HCT116 (cell line): ENCODE measurements at regions not wholly inside any gene's neighbourhood (a gene's known extent, or its start where the extent isn't known, plus 50 kb on each side); places are given as distances from the start of the nearest gene placed in this dataset.

Experiments
- ATAC-seq: fragments of 200-7000 bp; cut with Tn5 transposase; 2 replicates; pipeline ENCODE4 v1.9.1; 2020; ENCODE audit warnings: mild to moderate bottlenecking, moderate library complexity
- BruUV-seq: library from RNA; stranded (reverse); fragments of 400-500 nt; replicated peaks from 2 replicates; lab custom pipeline; 2021; lab: Mats Ljungman, UMichigan
- CTCF ChIA-PET: fragments of 300-600 bp; sonication (Branson Sonifier 250); formaldehyde crosslinking; loops from one replicate; lab custom pipeline; 2021; ENCODE audit warnings: antibody characterized with exemption; lab: Charles Lee
- POLR2A ChIA-PET: fragments of 300-600, 350-600 bp; sonication (Branson Sonifier 250); formaldehyde crosslinking; loops from one replicate; lab custom pipeline; 2021; ENCODE audit warnings: antibody characterized with exemption; lab: Charles Lee
- RAD21 ChIA-PET, 2 experiments: fragments of 300-600 bp; sonication (Branson Sonifier 250); formaldehyde crosslinking; loops; one replicate each; lab custom pipeline; 2023; ENCODE audit warnings: low total read pairs in 2 of 2; ENCODE audit not compliant: uncharacterized antibody in 2 of 2, unreplicated experiment in 2 of 2, low non-redundant PET in 1 of 2; lab: Charles Lee
- DNase-seq: peaks from one replicate; pipeline ENCODE4 v3.0.0-alpha.2; 2010; ENCODE audit warnings: low read depth, low spot score
- H2AFZ ChIP-seq: fragments of 200-600 bp; shearing (Covaris generic), sonication (generic); 2 replicates; pipeline ENCODE4 v1.6.1; 2017; ENCODE audit warnings: low read depth, mixed run types, mixed read lengths, antibody characterized with exemption, low read length; ENCODE audit not compliant: poor library complexity, severe bottlenecking
- H3K27ac ChIP-seq: 2 replicates; pipeline ENCODE4 v1.5.1; 2012; ENCODE audit warnings: low read depth, low read length
- H3K27me3 ChIP-seq: fragments of 200-600 bp; sonication (generic); 2 replicates; pipeline ENCODE4 v1.6.1; 2016; ENCODE audit warnings: mixed run types, low read length, mixed read lengths; ENCODE audit not compliant: insufficient read depth
- H3K36me3 ChIP-seq, 2 experiments: fragments of 200-500 bp in 1 of 2; fragments of 200-600 bp in 1 of 2; sonication (Bioruptor generic) in 1 of 2; sonication (generic) in 1 of 2; 2 replicates each; pipeline versions ENCODE4 v1.5.1 to v1.6.1; 2014 to 2016; ENCODE audit warnings: low read length in 2 of 2, inconsistent platforms in 1 of 2, mixed read lengths in 1 of 2, mixed run types in 1 of 2; ENCODE audit not compliant: insufficient read depth in 2 of 2, control insufficient read depth in 1 of 2
- H3K4me1 ChIP-seq, 2 experiments: fragments of 200-600 bp in 1 of 2; sonication (generic) in 1 of 2; 2 replicates each; pipeline versions ENCODE4 v1.5.1 to v1.6.1; 2012 to 2017; ENCODE audit warnings: low read length in 2 of 2, inconsistent platforms in 1 of 2, mild to moderate bottlenecking in 1 of 2, mixed read lengths in 1 of 2, mixed run types in 1 of 2, moderate library complexity in 1 of 2; ENCODE audit not compliant: insufficient read depth in 2 of 2, control insufficient read depth in 1 of 2
- H3K4me2 ChIP-seq: fragments of 200-600 bp; sonication (generic); 2 replicates; pipeline ENCODE4 v1.6.1; 2017; ENCODE audit warnings: mixed run types, low read length, mixed read lengths
- H3K4me3 ChIP-seq, 2 experiments: fragments of 200-600 bp in 1 of 2; sonication (generic) in 1 of 2; replicated peaks in 1 of 2; 2 replicates each; pipeline ENCODE4 v1.5.1; 2011 to 2016; ENCODE audit warnings: low read length in 2 of 2, control low read depth in 1 of 2, low read depth in 1 of 2, mild to moderate bottlenecking in 1 of 2, mixed read lengths in 1 of 2, mixed run types in 1 of 2
- H3K79me2 ChIP-seq: fragments of 200-600 bp; sonication (generic); 2 replicates; pipeline ENCODE4 v1.6.1; 2017; ENCODE audit warnings: mild to moderate bottlenecking, mixed run types, low read length, moderate library complexity, mixed read lengths; ENCODE audit not compliant: insufficient read depth
- H3K9ac ChIP-seq: fragments of 200-600 bp; sonication (generic); 2 replicates; pipeline ENCODE4 v1.6.1; 2016; ENCODE audit warnings: low read length, mixed read lengths
- H3K9me2 ChIP-seq: fragments of 200-600 bp; sonication (generic), shearing (Covaris generic); 2 replicates; pipeline ENCODE4 v1.6.1; 2017; ENCODE audit warnings: mixed run types, mild to moderate bottlenecking, moderate library complexity; ENCODE audit not compliant: insufficient read depth
- H3K9me3 ChIP-seq, 2 experiments: fragments of 200-500 bp in 1 of 2; fragments of 200-600 bp in 1 of 2; sonication (Bioruptor generic) in 1 of 2; sonication (generic) in 1 of 2; 2 replicates each; pipeline ENCODE4 v1.6.1; 2014 to 2017; ENCODE audit warnings: low read length in 2 of 2, mixed read lengths in 2 of 2, inconsistent platforms in 1 of 2, low read depth in 1 of 2, mild to moderate bottlenecking in 1 of 2, mixed run types in 1 of 2, moderate library complexity in 1 of 2; ENCODE audit not compliant: control insufficient read depth in 1 of 2, insufficient read depth in 1 of 2
- H4K20me1 ChIP-seq: fragments of 200-600 bp; sonication (generic), shearing (Covaris generic); 2 replicates; pipeline ENCODE4 v1.6.1; 2017; ENCODE audit warnings: mixed run types, mild to moderate bottlenecking, moderate library complexity; ENCODE audit not compliant: insufficient read depth
- CBX3 ChIP-seq: IDR thresholded peaks from 2 replicates; pipeline ENCODE4 v1.6.1; 2012; ENCODE audit warnings: low read depth
- CTCF ChIP-seq, 3 experiments: fragments of 200-600 bp in 1 of 3; sonication (generic) in 1 of 3; IDR thresholded peaks in 2 of 3; conservative IDR thresholded peaks in 1 of 3; 2 replicates each; pipeline ENCODE4 v1.5.1; 2012 to 2017; ENCODE audit warnings: low read depth in 2 of 3, low read length in 2 of 3, antibody characterized with exemption in 1 of 3, borderline replicate concordance in 1 of 3, control low read depth in 1 of 3, mild to moderate bottlenecking in 1 of 3, mixed read lengths in 1 of 3, mixed run types in 1 of 3, moderate library complexity in 1 of 3; ENCODE audit not compliant: insufficient read depth in 1 of 3
- EGR1 ChIP-seq: IDR thresholded peaks from 2 replicates; pipeline ENCODE4 v1.6.1; 2012; ENCODE audit warnings: low read depth
- ELF1 ChIP-seq: IDR thresholded peaks from 2 replicates; pipeline ENCODE4 v1.6.1; 2012; ENCODE audit warnings: low read depth, borderline replicate concordance
- EZH2 ChIP-seq: fragments of 200-600 bp; sonication (generic); IDR thresholded peaks from 2 replicates; pipeline ENCODE4 v1.6.1; 2017; ENCODE audit warnings: antibody characterized with exemption, mixed run types
- EZH2phosphoT487 ChIP-seq: fragments of 200-600 bp; IDR thresholded peaks from 2 replicates; pipeline ENCODE4 v1.6.1; 2018; ENCODE audit warnings: antibody characterized with exemption, borderline replicate concordance
- MAX ChIP-seq: IDR thresholded peaks from 2 replicates; pipeline ENCODE4 v1.6.1; 2012
- POLR2A ChIP-seq: IDR thresholded peaks from 2 replicates; pipeline ENCODE4 v1.7.0; 2011; ENCODE audit warnings: borderline replicate concordance; ENCODE audit not compliant: insufficient read depth, insufficient read length; ENCODE audit errors: extremely low read depth
- POLR2AphosphoS5 ChIP-seq: IDR thresholded peaks from 2 replicates; pipeline ENCODE4 v1.6.1; 2011; ENCODE audit warnings: mild to moderate bottlenecking, low read depth, low read length, moderate library complexity
- SIN3A ChIP-seq: IDR thresholded peaks from 2 replicates; pipeline ENCODE4 v1.6.1; 2012; ENCODE audit warnings: low read depth
- SP1 ChIP-seq: IDR thresholded peaks from 2 replicates; pipeline ENCODE4 v1.6.1; 2012; ENCODE audit warnings: low read depth
- SRF ChIP-seq: IDR thresholded peaks from 2 replicates; pipeline ENCODE4 v1.6.1; 2012; ENCODE audit warnings: low read depth
- YY1 ChIP-seq: IDR thresholded peaks from 2 replicates; pipeline ENCODE4 v1.6.1; 2011; ENCODE audit warnings: low read length, low read depth, moderate library complexity, mild to moderate bottlenecking; ENCODE audit not compliant: insufficient replicate concordance; ENCODE audit errors: extremely low read depth
- ZNF274 ChIP-seq: fragments of 200-500 bp; sonication (Bioruptor generic); IDR thresholded peaks from 2 replicates; pipeline ENCODE4 v1.6.1; 2014; ENCODE audit warnings: mild to moderate bottlenecking, low read depth, low read length, inconsistent platforms
- intact Hi-C: fragments of 100-400 bp; cut with micrococcal nuclease; formaldehyde crosslinking; loops from 2 replicates; pipeline ENCODE4 v1.10.0; 2022

GRCh38 chr17:33797181-33797580, 457.9 kb upstream of the CCL2 start (continued):
- no peak for TF ChIP-seq YY1
- TF ChIP-seq POLR2AphosphoS5 = no peak
- no peak for TF ChIP-seq ELF1

- Histone ChIP-seq H3K4me1 (no peaks in the 10 kb centered on the region), H3K27me3 (no peaks in the 10 kb centered on the region), H3K9me3 (peaks cover 0 to 14% of the 10 kb centered on the region in 2 experiments; a peak in 2 of 4 replicates), H3K36me3 (no peaks in the 10 kb centered on the region), H3K27ac (no peak overlapping the region), H3K4me3 (no peak overlapping the region), H3K4me2 (no peak overlapping the region), H4K20me1 (no peaks in the 10 kb centered on the region), H3K79me2 (no peaks in the 10 kb centered on the region)
- no peak for ATAC-seq
- POLR2A ChIA-PET = no interaction called here
- intact Hi-C loops = no loop called here
- BruUV-seq = no TSS peak
- CTCF ChIA-PET = no interaction called here
- TF ChIP-seq EZH2phosphoT487 = no peak
- no peak for TF ChIP-seq EGR1
- TF ChIP-seq ZNF274 = no peak
- TF ChIP-seq, all 23 proteins: peak for 0
- RAD21 ChIA-PET = no interaction called here
- Histone ChIP-seq H2AFZ (no peak overlapping the region), H3K9me2 (no peaks in the 10 kb centered on the region), H3K9ac (no peak overlapping the region)
- DNase-seq = no peak
Measured at GRCh38 chr17:33798308-33798707, 456.8 kb upstream of the CCL2 start.

GRCh38 chr17:33802349-33803198, 452.5 kb upstream of the CCL2 start:
- ATAC-seq = no peak

More at GRCh38 chr17:33802349-33803198, 452.5 kb upstream of the CCL2 start:
- H3K79me2 ChIP-seq = no peaks in the 10 kb centered on the region
- TF ChIP-seq EZH2phosphoT487 (no peak), CBX3 (no peak), SRF (no peak), POLR2A (no peak), SIN3A (no peak), MAX (no peak), POLR2AphosphoS5 (no peak), EZH2 (no peak), SP1 (no peak), CTCF (IDR thresholded peaks at IDR 0.05 in 2 of 3, conservative IDR thresholded peaks at IDR 0.05 in 1 of 3; ENCODE audit: borderline replicate concordance in 1 of 3, insufficient read depth in 1 of 3, low read depth in 2 of 3, low read length in 2 of 3) (no peak)
- TF ChIP-seq, all 23 proteins: peak for 0
- Histone ChIP-seq H3K9ac (no peak overlapping the region), H3K9me2 (no peaks in the 10 kb centered on the region), H3K36me3 (no peaks in the 10 kb centered on the region), H3K27ac (no peak overlapping the region), H3K4me1 (no peaks in the 10 kb centered on the region), H4K20me1 (no peaks in the 10 kb centered on the region), H3K9me3 (peaks cover 0 to 21% of the 10 kb centered on the region in 2 experiments; a peak in 2 of 4 replicates), H2AFZ (no peak overlapping the region), H3K4me2 (no peak overlapping the region), H3K4me3 (no peak overlapping the region), H3K27me3 (no peaks in the 10 kb centered on the region)
- ChIA-PET CTCF (no interaction called here), RAD21 (no interaction called here), POLR2A (no interaction called here)
- BruUV-seq = no TSS peak
- intact Hi-C loops = no loop called here
- DNase-seq = no peak
